ENCODE measurements at regions not wholly inside any gene's neighbourhood (a gene's known extent, or its start where the extent isn't known, plus 50 kb on each side); places are given as distances from the start of the nearest gene placed in this dataset.

DNA sequence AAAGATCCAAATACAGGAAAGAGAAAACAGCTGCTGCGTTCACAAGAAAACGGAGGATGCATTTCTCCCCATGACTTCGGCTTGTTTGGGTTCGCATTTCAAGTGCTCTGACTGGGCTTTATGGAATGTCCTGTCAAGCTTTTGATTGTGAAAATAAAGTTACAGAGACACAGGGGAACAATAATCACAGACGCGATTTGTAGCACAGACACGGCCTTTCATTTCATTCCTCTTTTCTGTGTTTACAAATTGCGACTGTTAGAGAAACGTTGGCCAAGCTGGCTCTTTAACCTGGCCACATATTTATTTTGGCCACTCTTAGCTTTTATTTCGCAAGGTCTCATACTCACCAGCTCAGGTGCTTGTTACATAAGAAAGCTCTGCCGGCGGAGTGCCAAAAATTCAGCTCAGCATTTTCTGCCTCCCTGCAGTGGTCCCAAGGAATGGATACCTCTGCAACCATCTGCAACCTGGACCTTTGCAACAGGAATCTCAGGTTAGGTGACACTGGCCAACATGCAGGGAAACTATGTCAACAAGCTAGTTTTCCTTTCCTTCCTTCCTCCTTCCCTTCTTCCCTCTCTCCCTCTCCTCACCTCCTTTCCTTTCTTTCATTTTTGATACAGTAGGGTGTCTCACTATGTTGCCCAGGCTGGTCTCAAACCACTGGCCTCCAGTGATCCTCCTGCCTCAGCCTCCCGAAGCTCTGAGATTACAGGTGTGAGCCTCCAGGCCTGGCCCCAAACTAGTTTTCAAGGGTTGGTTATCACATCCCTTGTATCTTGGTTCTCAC lies 58.2 kb upstream of the SLC45A1 start:
- intact Hi-C loops (cut with DNase I) = loop anchor here (1.0 kb wide), 1 partner anchor 57 kb away; no protein-coding TSS in a partner anchor
- H3K27ac ChIP-seq = peak overlapping the region; percentile 90 to 94
- H3K4me3 ChIP-seq = peak overlapping the region in 1 of 2 donors; percentile 9
- no peaks in the 10 kb centered on the region for H3K36me3 ChIP-seq
- TF ChIP-seq POLR2AphosphoS5 (IDR thresholded peaks at IDR 0.05) (peak; percentile 41), POLR2A (IDR thresholded peaks at IDR 0.05) (no peak)
- TF ChIP-seq, protein P1, sequence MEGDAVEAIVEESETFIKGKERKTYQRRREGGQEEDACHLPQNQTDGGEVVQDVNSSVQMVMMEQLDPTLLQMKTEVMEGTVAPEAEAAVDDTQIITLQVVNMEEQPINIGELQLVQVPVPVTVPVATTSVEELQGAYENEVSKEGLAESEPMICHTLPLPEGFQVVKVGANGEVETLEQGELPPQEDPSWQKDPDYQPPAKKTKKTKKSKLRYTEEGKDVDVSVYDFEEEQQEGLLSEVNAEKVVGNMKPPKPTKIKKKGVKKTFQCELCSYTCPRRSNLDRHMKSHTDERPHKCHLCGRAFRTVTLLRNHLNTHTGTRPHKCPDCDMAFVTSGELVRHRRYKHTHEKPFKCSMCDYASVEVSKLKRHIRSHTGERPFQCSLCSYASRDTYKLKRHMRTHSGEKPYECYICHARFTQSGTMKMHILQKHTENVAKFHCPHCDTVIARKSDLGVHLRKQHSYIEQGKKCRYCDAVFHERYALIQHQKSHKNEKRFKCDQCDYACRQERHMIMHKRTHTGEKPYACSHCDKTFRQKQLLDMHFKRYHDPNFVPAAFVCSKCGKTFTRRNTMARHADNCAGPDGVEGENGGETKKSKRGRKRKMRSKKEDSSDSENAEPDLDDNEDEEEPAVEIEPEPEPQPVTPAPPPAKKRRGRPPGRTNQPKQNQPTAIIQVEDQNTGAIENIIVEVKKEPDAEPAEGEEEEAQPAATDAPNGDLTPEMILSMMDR (IDR thresholded peaks at IDR 0.05) = no peak
- peaks cover 16% of the 10 kb centered on the region for H3K4me1 ChIP-seq (replicated peaks)
- no peaks in the 10 kb centered on the region for H3K9me3 ChIP-seq
- peak; percentile 91 for DNase-seq (ENCODE audit: low spot score)
- 18% methylated on average over 13 of the region's 13 CpGs for WGBS
- H3K27me3 ChIP-seq (replicated peaks; ENCODE audit: insufficient read depth) = no peaks in the 10 kb centered on the region

DNA sequence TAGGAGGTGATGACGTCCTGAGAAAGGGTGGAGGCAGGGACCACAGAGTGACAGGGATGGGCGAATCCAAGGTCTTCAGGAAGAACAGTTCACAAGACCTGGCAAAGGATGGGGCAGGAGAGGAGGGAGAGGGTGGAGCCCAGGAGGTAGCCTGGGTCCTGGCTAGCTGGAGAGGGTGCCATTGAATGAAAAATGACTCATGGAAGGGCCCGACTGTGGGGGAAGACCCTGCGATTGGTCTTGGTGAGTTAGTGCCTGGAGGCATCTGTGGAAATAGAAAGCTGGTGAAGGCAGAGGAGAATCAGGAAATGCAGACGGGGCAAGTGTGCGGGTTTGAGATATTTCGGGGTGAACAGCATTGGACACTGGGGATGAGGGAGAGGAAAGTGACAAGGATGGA lies 60.3 kb upstream of the SLC45A1 start:
- no peak for DNase-seq (ENCODE audit: low spot score)
- H3K27ac ChIP-seq = peak overlapping the region; percentile 90 to 94
- peaks cover 16% of the 10 kb centered on the region for H3K4me1 ChIP-seq (replicated peaks)
- TF ChIP-seq, protein P1 (IDR thresholded peaks at IDR 0.05) = no peak
- TF ChIP-seq POLR2A (IDR thresholded peaks at IDR 0.05) = no peak
- TF ChIP-seq POLR2AphosphoS5 (IDR thresholded peaks at IDR 0.05) = no peak
- WGBS = 89% methylated on average over 7 of the region's 7 CpGs
- intact Hi-C loops (cut with DNase I) = no loop called here
- H3K4me3 ChIP-seq = no peak overlapping the region
- no peaks in the 10 kb centered on the region for H3K27me3 ChIP-seq (replicated peaks; ENCODE audit: insufficient read depth)
- H3K36me3 ChIP-seq = no peaks in the 10 kb centered on the region
- H3K9me3 ChIP-seq = no peaks in the 10 kb centered on the region

DNA sequence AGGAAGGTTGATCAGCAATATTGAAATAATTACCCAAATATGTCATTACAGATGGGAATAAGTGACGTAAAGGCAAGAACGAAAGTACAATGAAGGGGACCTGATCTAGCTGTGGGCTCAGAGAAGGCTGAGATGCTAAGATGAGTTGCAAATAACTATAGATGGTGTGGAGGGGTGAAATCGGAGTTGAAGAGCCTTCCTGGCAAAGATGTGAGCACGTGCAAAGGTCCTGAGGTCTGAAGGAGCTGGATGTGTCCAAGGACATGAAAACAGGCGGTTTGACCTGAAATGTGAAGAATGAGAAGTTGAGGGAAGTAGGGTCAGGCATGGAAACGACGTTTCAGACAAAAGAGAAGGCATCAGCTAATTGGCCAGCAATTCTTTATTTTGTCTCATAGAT lies 61.6 kb upstream of the SLC45A1 start:
- intact Hi-C loops (cut with DNase I) = no loop called here
- Histone ChIP-seq H3K4me3 (no peak overlapping the region), H3K36me3 (no peaks in the 10 kb centered on the region), H3K9me3 (no peaks in the 10 kb centered on the region), H3K4me1 (replicated peaks) (peaks cover 16% of the 10 kb centered on the region), H3K27me3 (replicated peaks; ENCODE audit: insufficient read depth) (no peaks in the 10 kb centered on the region), H3K27ac (peak overlapping the region in 1 of 2 donors; percentile 94)
- TF ChIP-seq, protein P1 (IDR thresholded peaks at IDR 0.05) = no peak
- no peak for TF ChIP-seq POLR2A (IDR thresholded peaks at IDR 0.05)
- TF ChIP-seq POLR2AphosphoS5 (IDR thresholded peaks at IDR 0.05) = no peak
- 95% methylated on average over 7 of the region's 7 CpGs for WGBS
- DNase-seq (ENCODE audit: low spot score) = no peak

DNA sequence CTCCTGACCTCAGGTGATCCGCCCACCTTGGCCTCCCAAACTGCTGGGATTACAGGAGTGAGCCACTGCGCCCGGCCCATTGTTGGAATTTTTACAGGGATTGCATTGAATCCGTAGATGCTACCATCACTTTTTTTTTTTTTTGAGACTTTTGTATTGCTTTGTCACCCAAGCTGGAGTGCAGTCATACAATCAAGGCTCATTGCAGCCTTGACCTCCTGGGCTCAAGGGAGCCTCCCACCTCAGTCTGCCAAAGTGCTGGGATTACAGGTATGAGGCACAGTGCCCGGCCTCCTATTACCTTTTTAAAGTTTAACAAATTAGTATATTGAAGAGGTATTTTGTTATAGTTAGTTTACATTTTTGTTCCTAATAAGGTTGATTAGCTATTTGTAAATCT lies 62.2 kb upstream of the SLC45A1 start:
- intact Hi-C loops (cut with DNase I) = no loop called here
- TF ChIP-seq POLR2AphosphoS5 (IDR thresholded peaks at IDR 0.05) (no peak), POLR2A (IDR thresholded peaks at IDR 0.05) (no peak)
- TF ChIP-seq, protein P1 (IDR thresholded peaks at IDR 0.05) = no peak
- no peak overlapping the region for H3K27ac ChIP-seq
- no peaks in the 10 kb centered on the region for H3K9me3 ChIP-seq
- H3K4me1 ChIP-seq (replicated peaks) = peaks cover 16% of the 10 kb centered on the region
- DNase-seq (ENCODE audit: low spot score) = no peak
- H3K27me3 ChIP-seq (replicated peaks; ENCODE audit: insufficient read depth) = no peaks in the 10 kb centered on the region
- H3K36me3 ChIP-seq = no peaks in the 10 kb centered on the region
- H3K4me3 ChIP-seq = no peak overlapping the region
- WGBS = 88% methylated on average over 5 of the region's 5 CpGs

All from prostate gland (tissue), 2 donors.